GM10266 (cell line): ENCODE measurements at regions not wholly inside any gene's neighbourhood (a gene's known extent, or its start where the extent isn't known, plus 50 kb on each side); places are given as distances from the start of the nearest gene placed in this dataset.

Source experiments
- DNase-seq: peaks from one replicate; pipeline ENCODE4 v3.0.0; 2012; ENCODE audit errors: extremely low spot score
- CTCF ChIP-seq: IDR thresholded peaks from 2 replicates; pipeline ENCODE4 v1.5.1; 2012; ENCODE audit warnings: mild to moderate bottlenecking, low read depth; ENCODE audit not compliant: control insufficient read depth, insufficient read depth; ENCODE audit errors: missing control alignments

- no peak for TF ChIP-seq CTCF
- DNase-seq: no peak
Observed at GRCh38 chr5:87936667-87937066, 332.0 kb downstream of the TMEM161B start.

- TF ChIP-seq CTCF: no peak
- no peak for DNase-seq
Observed at GRCh38 chr5:87924436-87924835, 344.2 kb downstream of the TMEM161B start.

- TF ChIP-seq CTCF: no peak
- no peak for DNase-seq
Observed at GRCh38 chr5:87916320-87916719, 352.3 kb downstream of the TMEM161B start.

- TF ChIP-seq CTCF: no peak
- DNase-seq: no peak
Observed at GRCh38 chr5:87912419-87912818, 356.2 kb downstream of the TMEM161B start.

GRCh38 chr5:87909382-87909781, 359.3 kb downstream of the TMEM161B start:
- DNase-seq: no peak
- no peak for TF ChIP-seq CTCF

GRCh38 chr5:87906962-87907361, 361.7 kb downstream of the TMEM161B start:
- TF ChIP-seq CTCF: no peak
- DNase-seq: no peak

- DNase-seq: no peak
- no peak for TF ChIP-seq CTCF
Observed at GRCh38 chr5:87900419-87900818, 368.2 kb downstream of the TMEM161B start.
